ENCODE measurements at regions not wholly inside any gene's neighbourhood (a gene's known extent, or its start where the extent isn't known, plus 50 kb on each side); places are given as distances from the start of the nearest gene placed in this dataset.

- H3K27ac Mint-ChIP-seq, result no peak overlapping the region
- H3K4me1 Mint-ChIP-seq, result no peaks in the 10 kb centered on the region
- Histone ChIP-seq H3K4me1 (ENCODE audit: insufficient read depth, low read length) (no peaks in the 10 kb centered on the region), H3K27ac (ENCODE audit: low read depth, low read length) (no peak overlapping the region), H3K36me3 (ENCODE audit: insufficient read depth, low read length) (no peaks in the 10 kb centered on the region), H3K27me3 (ENCODE audit: insufficient read depth, low read length, poor library complexity, severe bottlenecking) (no peaks in the 10 kb centered on the region), H3K4me3 (ENCODE audit: low read length) (no peak overlapping the region), H3K9me3 (ENCODE audit: low read length) (no peaks in the 10 kb centered on the region)
- H3K36me3 Mint-ChIP-seq, result no peaks in the 10 kb centered on the region
- DNase-seq, result no peak
- POLR2A ChIA-PET, result no interaction called here
- CTCF ChIA-PET, result no interaction called here
- H3K27me3 Mint-ChIP-seq, result peaks cover 7 to 13% of the 10 kb centered on the region in 2 donors
- no peak overlapping the region for H3K4me3 Mint-ChIP-seq
- no peaks in the 10 kb centered on the region for H3K9me3 Mint-ChIP-seq
Observed at GRCh38 chrX:8868070-8868773, 67.0 kb upstream of the FAM9A start.

- no peaks in the 10 kb centered on the region for H3K36me3 ChIP-seq (ENCODE audit: insufficient read depth, low read length)
- H3K27me3 ChIP-seq (ENCODE audit: insufficient read depth, low read length, poor library complexity, severe bottlenecking), result no peaks in the 10 kb centered on the region
- H3K9me3 Mint-ChIP-seq, result no peaks in the 10 kb centered on the region
- no peak for DNase-seq
- peaks cover 7 to 13% of the 10 kb centered on the region in 2 donors for H3K27me3 Mint-ChIP-seq
- POLR2A ChIA-PET, result no interaction called here
- no peaks in the 10 kb centered on the region for H3K4me1 Mint-ChIP-seq
- CTCF ChIA-PET, result no interaction called here
- no peak overlapping the region for H3K4me3 ChIP-seq (ENCODE audit: low read length)
- no peaks in the 10 kb centered on the region for H3K9me3 ChIP-seq (ENCODE audit: low read length)
- no peak overlapping the region for H3K27ac ChIP-seq (ENCODE audit: low read depth, low read length)
- H3K4me1 ChIP-seq (ENCODE audit: insufficient read depth, low read length), result no peaks in the 10 kb centered on the region
- H3K4me3 Mint-ChIP-seq, result no peak overlapping the region
- H3K36me3 Mint-ChIP-seq, result no peaks in the 10 kb centered on the region
- no peak overlapping the region for H3K27ac Mint-ChIP-seq
Observed at GRCh38 chrX:8867406-8867805, 66.2 kb upstream of the FAM9A start.

GRCh38 chrX:8864161-8864560, 63.0 kb upstream of the FAM9A start:
- no peak overlapping the region for H3K27ac ChIP-seq (ENCODE audit: low read depth, low read length)
- ChIA-PET POLR2A (no interaction called here), CTCF (no interaction called here)
- no peaks in the 10 kb centered on the region for H3K4me1 Mint-ChIP-seq
- H3K36me3 ChIP-seq (ENCODE audit: insufficient read depth, low read length), result no peaks in the 10 kb centered on the region
- H3K4me3 Mint-ChIP-seq, result no peak overlapping the region
- H3K27me3 ChIP-seq (ENCODE audit: insufficient read depth, low read length, poor library complexity, severe bottlenecking), result no peaks in the 10 kb centered on the region
- no peaks in the 10 kb centered on the region for H3K4me1 ChIP-seq (ENCODE audit: insufficient read depth, low read length)
- no peaks in the 10 kb centered on the region for H3K9me3 ChIP-seq (ENCODE audit: low read length)
- H3K4me3 ChIP-seq (ENCODE audit: low read length), result no peak overlapping the region
- H3K27me3 Mint-ChIP-seq, result peaks cover 5 to 28% of the 10 kb centered on the region in 2 donors
- no peak for DNase-seq
- H3K36me3 Mint-ChIP-seq, result no peaks in the 10 kb centered on the region
- H3K9me3 Mint-ChIP-seq, result peaks cover 0 to 1% (median 0%) of the 10 kb centered on the region in 5 donors
- H3K27ac Mint-ChIP-seq, result no peak overlapping the region

- peaks cover 5 to 28% of the 10 kb centered on the region in 2 donors for H3K27me3 Mint-ChIP-seq
- ChIA-PET CTCF (no interaction called here), POLR2A (no interaction called here)
- Histone ChIP-seq H3K27me3 (ENCODE audit: insufficient read depth, low read length, poor library complexity, severe bottlenecking) (no peaks in the 10 kb centered on the region), H3K4me3 (ENCODE audit: low read length) (no peak overlapping the region), H3K9me3 (ENCODE audit: low read length) (no peaks in the 10 kb centered on the region), H3K27ac (ENCODE audit: low read depth, low read length) (no peak overlapping the region), H3K36me3 (ENCODE audit: insufficient read depth, low read length) (no peaks in the 10 kb centered on the region), H3K4me1 (ENCODE audit: insufficient read depth, low read length) (no peaks in the 10 kb centered on the region)
- H3K4me3 Mint-ChIP-seq, result no peak overlapping the region
- no peaks in the 10 kb centered on the region for H3K36me3 Mint-ChIP-seq
- no peak for DNase-seq
- no peaks in the 10 kb centered on the region for H3K4me1 Mint-ChIP-seq
- H3K9me3 Mint-ChIP-seq, result peaks cover 0 to 1% (median 0%) of the 10 kb centered on the region in 5 donors
- H3K27ac Mint-ChIP-seq, result no peak overlapping the region
Observed at GRCh38 chrX:8861908-8862307, 60.7 kb upstream of the FAM9A start.

GRCh38 chrX:8851231-8851886, 50.2 kb upstream of the FAM9A start:
- Mint-ChIP-seq H3K27me3 (peaks cover 8 to 21% of the 10 kb centered on the region in 2 donors), H3K9me3 (no peaks in the 10 kb centered on the region), H3K4me1 (no peaks in the 10 kb centered on the region), H3K4me3 (no peak overlapping the region), H3K36me3 (peaks cover 0 to 3% (median 0%) of the 10 kb centered on the region in 3 donors), H3K27ac (no peak overlapping the region)
- no peaks in the 10 kb centered on the region for H3K4me1 ChIP-seq (ENCODE audit: insufficient read depth, low read length)
- CTCF ChIA-PET, result no interaction called here
- no peak overlapping the region for H3K4me3 ChIP-seq (ENCODE audit: low read length)
- no peaks in the 10 kb centered on the region for H3K36me3 ChIP-seq (ENCODE audit: insufficient read depth, low read length)
- POLR2A ChIA-PET, result no interaction called here
- no peak for DNase-seq
- no peaks in the 10 kb centered on the region for H3K9me3 ChIP-seq (ENCODE audit: low read length)
- H3K27ac ChIP-seq (ENCODE audit: low read depth, low read length), result no peak overlapping the region
- no peaks in the 10 kb centered on the region for H3K27me3 ChIP-seq (ENCODE audit: insufficient read depth, low read length, poor library complexity, severe bottlenecking)
